ENCODE measurements at regions not wholly inside any gene's neighbourhood (a gene's known extent, or its start where the extent isn't known, plus 50 kb on each side); places are given as distances from the start of the nearest gene placed in this dataset.

DNA sequence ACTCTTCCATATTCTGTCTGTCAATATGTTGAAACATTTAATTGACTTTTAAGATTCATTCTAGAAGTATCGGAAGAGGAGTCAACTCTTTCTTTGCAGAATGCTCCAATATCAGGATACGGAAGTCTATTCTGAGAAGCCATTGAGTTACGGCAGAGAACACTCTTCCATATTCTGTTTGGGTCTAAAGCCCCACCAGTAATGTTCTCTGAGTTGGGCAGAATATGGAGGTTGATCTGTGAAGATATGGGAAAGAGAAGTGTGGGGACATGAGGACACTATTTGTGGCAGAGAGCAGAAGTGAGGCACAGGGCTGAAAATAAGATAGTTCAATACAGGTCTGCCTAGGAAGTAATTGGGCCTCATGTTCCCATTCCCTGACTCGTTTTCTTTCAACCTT lies 300.0 kb downstream of the DIRAS2 start:
- TF ChIP-seq, protein P1, sequence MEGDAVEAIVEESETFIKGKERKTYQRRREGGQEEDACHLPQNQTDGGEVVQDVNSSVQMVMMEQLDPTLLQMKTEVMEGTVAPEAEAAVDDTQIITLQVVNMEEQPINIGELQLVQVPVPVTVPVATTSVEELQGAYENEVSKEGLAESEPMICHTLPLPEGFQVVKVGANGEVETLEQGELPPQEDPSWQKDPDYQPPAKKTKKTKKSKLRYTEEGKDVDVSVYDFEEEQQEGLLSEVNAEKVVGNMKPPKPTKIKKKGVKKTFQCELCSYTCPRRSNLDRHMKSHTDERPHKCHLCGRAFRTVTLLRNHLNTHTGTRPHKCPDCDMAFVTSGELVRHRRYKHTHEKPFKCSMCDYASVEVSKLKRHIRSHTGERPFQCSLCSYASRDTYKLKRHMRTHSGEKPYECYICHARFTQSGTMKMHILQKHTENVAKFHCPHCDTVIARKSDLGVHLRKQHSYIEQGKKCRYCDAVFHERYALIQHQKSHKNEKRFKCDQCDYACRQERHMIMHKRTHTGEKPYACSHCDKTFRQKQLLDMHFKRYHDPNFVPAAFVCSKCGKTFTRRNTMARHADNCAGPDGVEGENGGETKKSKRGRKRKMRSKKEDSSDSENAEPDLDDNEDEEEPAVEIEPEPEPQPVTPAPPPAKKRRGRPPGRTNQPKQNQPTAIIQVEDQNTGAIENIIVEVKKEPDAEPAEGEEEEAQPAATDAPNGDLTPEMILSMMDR (IDR thresholded peaks at IDR 0.05; ENCODE audit: unreplicated experiment): no peak
- H3K27me3 Mint-ChIP-seq (ENCODE audit: insufficient read depth, unreplicated experiment): peaks cover 79% of the 10 kb centered on the region
- H3K9me3 Mint-ChIP-seq (ENCODE audit: unreplicated experiment): no peaks in the 10 kb centered on the region
- no peaks in the 10 kb centered on the region for H3K36me3 Mint-ChIP-seq (ENCODE audit: insufficient read depth, unreplicated experiment)
- ChIA-PET POLR2A (interaction anchor here (0.6 kb wide), 1 partner anchor 492 kb away, joined by 4 read pairs; no protein-coding TSS in a partner anchor), CTCF (no interaction called here)
- H3K4me3 Mint-ChIP-seq (ENCODE audit: unreplicated experiment): no peak overlapping the region
- H3K4me1 Mint-ChIP-seq (ENCODE audit: insufficient read depth, unreplicated experiment): no peaks in the 10 kb centered on the region
- intact Hi-C loops (cut with micrococcal nuclease): no loop called here
- no peak overlapping the region for H3K27ac Mint-ChIP-seq (ENCODE audit: low read depth, unreplicated experiment)
- no peak for DNase-seq (ENCODE audit: unreplicated experiment)
- no TSS peak for BruUV-seq (replicated peaks)

DNA sequence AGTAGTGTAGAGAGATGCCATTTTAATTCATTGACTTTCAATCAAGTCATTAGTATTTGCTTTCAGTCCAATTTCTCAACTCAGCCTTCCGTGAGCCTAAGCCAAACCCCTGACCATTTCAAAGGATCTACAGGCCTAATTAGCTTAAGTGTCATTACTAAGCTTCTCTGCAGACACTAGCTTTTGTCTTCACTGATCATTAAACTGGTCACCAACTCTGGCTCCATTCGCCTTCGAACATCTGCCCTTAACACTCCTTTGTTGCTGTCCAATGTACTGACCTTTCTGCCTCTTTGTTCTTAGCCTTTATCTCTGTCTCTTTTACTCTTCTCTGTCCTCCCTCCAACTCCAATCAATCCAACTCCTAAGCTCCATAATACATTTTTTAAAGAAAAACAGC lies 299.3 kb downstream of the DIRAS2 start:
- no peaks in the 10 kb centered on the region for H3K36me3 Mint-ChIP-seq (ENCODE audit: insufficient read depth, unreplicated experiment)
- DNase-seq (ENCODE audit: unreplicated experiment): peak; percentile 20
- POLR2A ChIA-PET: no interaction called here
- TF ChIP-seq, protein P1 (IDR thresholded peaks at IDR 0.05; ENCODE audit: unreplicated experiment): no peak
- no peaks in the 10 kb centered on the region for H3K9me3 Mint-ChIP-seq (ENCODE audit: unreplicated experiment)
- intact Hi-C loops (cut with micrococcal nuclease): no loop called here
- no peak overlapping the region for H3K27ac Mint-ChIP-seq (ENCODE audit: low read depth, unreplicated experiment)
- BruUV-seq (replicated peaks): no TSS peak
- CTCF ChIA-PET: interaction anchor here (0.6 kb wide), 1 partner anchor 28 kb away, joined by 3 read pairs; no protein-coding TSS in a partner anchor
- H3K27me3 Mint-ChIP-seq (ENCODE audit: insufficient read depth, unreplicated experiment): peaks cover 79% of the 10 kb centered on the region
- H3K4me1 Mint-ChIP-seq (ENCODE audit: insufficient read depth, unreplicated experiment): no peaks in the 10 kb centered on the region
- H3K4me3 Mint-ChIP-seq (ENCODE audit: unreplicated experiment): no peak overlapping the region

DNA sequence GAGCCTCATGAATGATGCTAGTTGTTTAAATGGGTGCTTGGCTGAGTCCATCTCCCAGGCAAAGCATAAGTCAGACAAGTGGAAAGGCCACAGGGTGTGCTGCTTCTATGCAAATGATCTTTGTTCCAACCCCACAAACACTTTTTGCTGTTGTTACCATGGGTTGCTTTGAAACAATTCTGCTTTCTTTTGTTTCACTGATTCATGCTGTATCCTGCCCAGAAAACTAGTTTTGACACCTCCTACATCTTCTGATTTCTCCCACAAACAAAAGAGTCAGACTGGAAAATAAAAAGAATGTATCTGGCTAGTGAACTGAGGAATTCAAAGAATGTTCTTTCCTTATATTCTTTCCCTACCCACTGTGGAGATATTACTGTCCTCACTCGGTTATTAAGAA lies 298.6 kb downstream of the DIRAS2 start:
- TF ChIP-seq, protein P1 (IDR thresholded peaks at IDR 0.05; ENCODE audit: unreplicated experiment): no peak
- Mint-ChIP-seq H3K4me1 (ENCODE audit: insufficient read depth, unreplicated experiment) (no peaks in the 10 kb centered on the region), H3K4me3 (ENCODE audit: unreplicated experiment) (no peak overlapping the region), H3K27me3 (ENCODE audit: insufficient read depth, unreplicated experiment) (peaks cover 79% of the 10 kb centered on the region), H3K27ac (ENCODE audit: low read depth, unreplicated experiment) (no peak overlapping the region), H3K9me3 (ENCODE audit: unreplicated experiment) (no peaks in the 10 kb centered on the region), H3K36me3 (ENCODE audit: insufficient read depth, unreplicated experiment) (no peaks in the 10 kb centered on the region)
- ChIA-PET CTCF (interaction anchor here (0.6 kb wide), 2 partner anchors 29 to 102 kb away, joined by 3 read pairs; no protein-coding TSS in a partner anchor), POLR2A (no interaction called here)
- DNase-seq (ENCODE audit: unreplicated experiment): no peak
- intact Hi-C loops (cut with micrococcal nuclease): no loop called here
- no TSS peak for BruUV-seq (replicated peaks)

DNA sequence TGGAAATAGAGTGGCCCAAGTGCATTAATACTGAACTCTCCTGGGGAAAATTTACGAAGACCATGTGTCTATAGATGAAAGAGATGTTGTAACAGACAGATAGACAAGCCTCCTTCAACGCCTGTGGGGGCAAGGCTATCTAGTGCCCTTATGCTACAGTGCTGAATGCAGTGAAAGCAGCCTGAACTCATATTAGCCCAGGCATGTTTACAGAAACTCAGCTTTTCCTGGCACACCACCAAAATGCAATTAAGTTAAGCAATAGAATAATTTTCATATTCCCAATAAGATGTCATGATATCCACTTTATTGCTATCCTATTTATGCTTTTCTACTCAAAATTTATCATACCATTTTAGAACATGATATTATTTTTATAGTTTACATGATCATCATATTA lies 277.0 kb downstream of the DIRAS2 start:
- Mint-ChIP-seq H3K27me3 (ENCODE audit: insufficient read depth, unreplicated experiment) (peaks cover 93% of the 10 kb centered on the region), H3K36me3 (ENCODE audit: insufficient read depth, unreplicated experiment) (no peaks in the 10 kb centered on the region), H3K4me1 (ENCODE audit: insufficient read depth, unreplicated experiment) (no peaks in the 10 kb centered on the region)

More for the DNA sequence above, 277.0 kb downstream of the DIRAS2 start:
- TF ChIP-seq, protein P1 (IDR thresholded peaks at IDR 0.05; ENCODE audit: unreplicated experiment): no peak
- H3K4me3 Mint-ChIP-seq (ENCODE audit: unreplicated experiment): no peak overlapping the region
- no TSS peak for BruUV-seq (replicated peaks)
- intact Hi-C loops (cut with micrococcal nuclease): no loop called here
- ChIA-PET POLR2A (no interaction called here), CTCF (no interaction called here)
- H3K27ac Mint-ChIP-seq (ENCODE audit: low read depth, unreplicated experiment): no peak overlapping the region
- H3K9me3 Mint-ChIP-seq (ENCODE audit: unreplicated experiment): no peaks in the 10 kb centered on the region
- DNase-seq (ENCODE audit: unreplicated experiment): peak; percentile 21

All from MCF 10A (cell line).